ENCODE measurements at regions not wholly inside any gene's neighbourhood (a gene's known extent, or its start where the extent isn't known, plus 50 kb on each side); places are given as distances from the start of the nearest gene placed in this dataset.
A peak's percentile ranks its signal among the peaks of the same experiment; 100 is the strongest.

DNA sequence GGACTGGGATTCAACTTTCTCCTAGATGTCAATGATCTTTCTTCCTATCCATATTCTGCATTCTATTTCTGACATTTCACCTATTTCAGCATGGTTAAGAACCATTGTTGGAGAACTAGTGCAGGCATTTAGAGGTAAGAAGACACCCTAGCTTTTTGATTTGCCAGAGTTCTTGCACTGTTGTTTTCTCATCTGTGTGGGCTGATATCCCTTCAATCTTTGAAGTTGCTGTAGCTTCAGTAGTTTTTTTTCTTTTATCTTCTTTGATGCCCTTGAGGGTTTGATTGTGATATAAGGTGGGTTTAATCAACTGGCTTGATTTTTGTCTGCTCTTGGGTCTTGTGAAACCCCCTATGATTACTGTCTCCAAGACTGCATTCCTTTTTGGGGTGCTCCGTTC lies 502.1 kb downstream of the ETS1 start:
- DNase-seq (ENCODE audit: low read depth) = no peak

DNA sequence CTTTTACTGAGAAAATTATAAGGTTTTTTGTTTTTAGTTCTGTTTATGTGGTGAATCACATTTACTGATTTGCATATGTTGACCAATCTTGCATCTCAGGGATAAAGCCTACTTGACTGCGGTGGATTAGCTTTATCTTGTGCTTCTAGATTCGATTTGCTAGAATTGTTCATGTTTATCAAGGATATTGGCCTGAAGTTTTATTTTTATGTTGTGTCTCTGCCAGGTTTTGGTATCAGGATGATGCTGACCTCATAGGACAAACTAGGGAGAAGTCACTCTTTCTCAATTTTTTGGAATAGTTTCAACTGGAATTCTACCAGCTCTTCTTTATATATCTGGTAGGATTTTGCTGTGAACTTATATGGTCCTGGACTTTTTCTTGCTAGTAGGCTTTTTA lies 504.8 kb downstream of the ETS1 start:
- no peak for DNase-seq (ENCODE audit: low read depth)

DNA sequence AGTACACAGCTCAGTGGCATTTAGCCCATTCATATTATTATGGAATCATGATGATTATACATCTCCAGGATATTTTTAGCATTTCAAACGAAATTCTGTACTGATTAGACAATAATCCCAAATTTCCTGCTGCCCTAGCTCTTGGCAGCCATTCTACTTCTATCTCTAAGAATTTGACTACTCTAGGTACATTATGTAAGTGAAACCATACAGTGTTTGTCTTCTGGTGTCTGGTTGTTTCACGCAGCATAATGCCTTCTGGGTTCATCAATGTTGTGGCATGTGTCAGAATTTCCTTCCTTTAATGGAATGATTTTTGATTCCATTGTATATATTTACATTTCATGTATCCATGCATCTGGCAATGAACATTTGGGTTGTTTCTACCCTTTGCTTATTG lies 517.7 kb downstream of the ETS1 start:
- no peak for DNase-seq (ENCODE audit: low read depth)

DNA sequence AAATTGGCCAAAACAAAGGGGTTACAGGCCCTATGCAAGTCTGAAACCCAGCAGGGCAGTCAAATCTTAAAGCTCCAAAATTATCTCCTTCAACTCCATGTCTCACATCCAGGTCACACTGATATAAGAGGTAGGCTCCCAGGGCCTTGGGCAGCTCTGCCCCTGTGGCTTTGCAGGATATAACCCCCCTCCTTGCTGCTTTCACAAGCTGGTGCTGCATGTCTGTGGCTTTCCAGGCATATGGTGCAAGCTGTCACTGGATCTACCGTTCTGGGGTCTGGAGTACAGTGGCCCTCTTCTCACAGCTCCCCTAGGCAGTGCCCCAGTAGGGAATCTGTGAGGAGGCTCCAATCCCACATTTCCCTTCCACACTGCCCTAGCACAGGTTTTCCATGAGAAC lies 519.6 kb downstream of the ETS1 start:
- no peak for DNase-seq (ENCODE audit: low read depth)

DNA sequence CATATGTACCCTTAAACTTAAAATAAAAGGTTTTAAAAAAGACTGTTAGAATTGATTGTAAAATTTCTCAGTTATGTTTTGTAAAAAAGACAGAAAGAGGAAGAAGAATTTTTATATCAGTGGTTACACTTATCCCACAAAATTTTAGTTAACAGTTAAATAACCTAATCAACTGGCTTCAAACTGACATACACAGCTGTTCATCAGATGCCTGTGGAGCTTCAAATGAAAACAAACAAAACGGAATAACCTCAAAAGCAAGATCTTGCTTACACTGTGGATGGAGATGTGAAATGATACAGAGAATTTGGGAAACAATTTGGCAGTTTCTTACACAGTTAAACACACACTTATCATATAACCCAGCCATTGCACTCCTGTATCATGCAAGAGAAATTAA lies 521.0 kb downstream of the ETS1 start:
- DNase-seq (ENCODE audit: low read depth) = no peak

DNA sequence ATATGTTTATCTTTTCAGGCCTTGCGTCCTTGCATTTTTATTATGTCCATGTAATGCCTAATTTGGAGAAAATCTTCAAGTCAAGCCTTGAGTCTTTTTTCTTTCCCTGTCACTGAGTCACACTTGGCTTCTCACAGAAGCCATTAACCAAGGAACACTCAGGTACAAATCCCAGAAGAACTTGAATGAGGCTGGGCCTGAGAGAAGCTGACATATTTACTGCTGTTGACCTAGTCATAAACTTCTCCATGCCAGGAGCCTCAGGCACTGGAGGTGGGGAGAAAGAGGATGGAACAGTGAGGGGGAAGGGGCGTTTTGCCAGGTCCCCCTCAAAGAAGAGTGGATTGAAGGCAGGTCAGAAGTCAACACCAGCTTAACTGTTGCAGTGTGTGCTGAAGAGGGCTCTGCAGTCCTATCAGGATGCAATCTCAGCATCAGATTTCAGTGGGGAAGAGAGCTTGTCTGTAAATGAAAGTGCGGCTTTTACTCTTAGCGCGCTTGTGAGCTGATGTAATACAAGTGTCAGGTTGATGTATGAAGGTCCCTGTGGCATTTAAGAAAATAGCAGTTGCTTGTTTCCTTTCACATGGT lies 526.0 kb downstream of the ETS1 start:
- DNase-seq (ENCODE audit: low read depth) = no peak

DNA sequence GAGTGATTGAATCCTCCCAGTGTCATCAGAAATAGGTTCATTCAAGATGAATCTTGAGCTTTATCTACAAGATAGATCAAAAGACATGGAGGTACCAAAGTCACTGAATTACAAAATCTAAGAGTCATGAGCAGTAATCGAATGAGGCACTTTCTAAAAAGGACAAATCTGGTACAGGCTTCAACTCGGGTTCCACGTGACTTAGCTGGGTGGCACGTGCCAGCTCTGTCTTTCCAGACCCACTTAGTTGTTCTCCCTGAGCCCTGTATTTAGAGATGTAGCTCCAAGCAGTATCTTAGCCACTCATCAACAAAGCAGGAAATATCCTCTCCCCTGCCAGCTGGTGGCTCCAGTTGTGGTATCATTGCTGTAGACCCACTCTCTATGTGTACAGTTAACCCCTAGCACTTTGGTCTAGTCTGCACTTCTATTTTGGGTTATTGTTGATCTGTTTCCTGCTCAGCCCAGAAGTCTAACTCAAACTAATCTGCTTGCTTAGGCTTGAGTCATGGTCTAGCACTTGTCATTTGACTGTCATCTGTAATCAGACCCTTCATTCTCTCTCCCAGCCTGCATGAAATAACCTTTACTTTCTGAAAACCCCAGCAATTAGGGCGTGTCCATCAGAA lies 528.7 kb downstream of the ETS1 start:
- DNase-seq (ENCODE audit: low read depth) = no peak

DNA sequence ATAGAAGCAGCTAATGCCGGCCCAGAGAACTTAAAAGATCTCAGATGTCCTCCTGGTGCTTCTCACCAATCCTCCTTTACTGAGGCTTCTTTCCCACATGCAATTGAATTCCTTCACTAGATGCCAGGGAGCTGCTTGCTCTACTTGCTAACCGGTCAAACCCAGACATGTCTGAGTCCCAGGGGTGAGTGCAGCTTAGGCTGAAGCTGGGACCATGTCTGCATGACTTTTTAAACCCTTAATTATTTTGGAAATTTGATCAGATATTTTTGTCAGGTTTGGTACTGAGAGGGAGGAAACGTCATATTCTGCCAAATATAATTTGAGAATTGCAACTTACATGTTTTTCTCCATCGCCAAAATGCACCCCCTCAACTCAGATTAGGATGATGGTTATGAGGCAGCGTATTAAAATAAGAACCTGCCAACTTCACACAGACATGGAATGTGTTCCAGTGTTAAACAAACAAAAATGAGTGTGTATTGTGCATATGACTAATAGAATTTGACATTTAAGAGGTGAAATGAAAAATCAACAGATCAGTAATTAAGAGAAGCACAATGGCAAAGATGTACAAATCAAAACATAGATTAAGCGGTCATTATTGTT lies 529.5 kb downstream of the ETS1 start:
- DNase-seq (ENCODE audit: low read depth) = no peak

DNA sequence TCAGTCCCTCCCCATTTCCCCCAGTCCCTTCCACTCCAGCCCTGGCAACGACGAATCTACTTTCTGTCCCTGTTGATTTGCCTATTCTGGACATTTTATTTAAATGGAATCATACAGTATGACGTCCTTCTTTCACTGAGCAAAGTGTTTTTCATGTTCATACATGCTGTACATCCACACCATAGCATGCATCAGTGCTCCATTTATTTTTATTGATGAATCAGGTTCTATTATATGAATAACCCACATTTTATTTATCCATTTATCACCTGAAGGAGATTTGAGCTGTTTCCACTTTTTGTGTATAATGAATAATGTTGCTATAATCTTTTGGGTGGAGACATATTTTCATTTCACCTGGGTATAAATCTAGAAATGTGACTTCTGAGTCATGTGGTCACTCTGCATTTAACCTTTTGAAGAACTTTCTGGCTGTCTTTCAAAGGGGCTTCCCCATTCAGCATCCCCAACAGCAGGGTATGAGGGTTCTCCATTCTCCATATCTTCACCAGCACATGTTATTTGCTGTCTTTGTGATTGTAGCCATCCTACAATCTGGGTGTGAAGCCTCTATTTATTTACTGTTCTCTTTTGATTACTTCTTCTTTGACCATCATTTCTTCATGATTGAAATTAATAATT lies 531.7 kb downstream of the ETS1 start:
- no peak for DNase-seq (ENCODE audit: low read depth)

DNA sequence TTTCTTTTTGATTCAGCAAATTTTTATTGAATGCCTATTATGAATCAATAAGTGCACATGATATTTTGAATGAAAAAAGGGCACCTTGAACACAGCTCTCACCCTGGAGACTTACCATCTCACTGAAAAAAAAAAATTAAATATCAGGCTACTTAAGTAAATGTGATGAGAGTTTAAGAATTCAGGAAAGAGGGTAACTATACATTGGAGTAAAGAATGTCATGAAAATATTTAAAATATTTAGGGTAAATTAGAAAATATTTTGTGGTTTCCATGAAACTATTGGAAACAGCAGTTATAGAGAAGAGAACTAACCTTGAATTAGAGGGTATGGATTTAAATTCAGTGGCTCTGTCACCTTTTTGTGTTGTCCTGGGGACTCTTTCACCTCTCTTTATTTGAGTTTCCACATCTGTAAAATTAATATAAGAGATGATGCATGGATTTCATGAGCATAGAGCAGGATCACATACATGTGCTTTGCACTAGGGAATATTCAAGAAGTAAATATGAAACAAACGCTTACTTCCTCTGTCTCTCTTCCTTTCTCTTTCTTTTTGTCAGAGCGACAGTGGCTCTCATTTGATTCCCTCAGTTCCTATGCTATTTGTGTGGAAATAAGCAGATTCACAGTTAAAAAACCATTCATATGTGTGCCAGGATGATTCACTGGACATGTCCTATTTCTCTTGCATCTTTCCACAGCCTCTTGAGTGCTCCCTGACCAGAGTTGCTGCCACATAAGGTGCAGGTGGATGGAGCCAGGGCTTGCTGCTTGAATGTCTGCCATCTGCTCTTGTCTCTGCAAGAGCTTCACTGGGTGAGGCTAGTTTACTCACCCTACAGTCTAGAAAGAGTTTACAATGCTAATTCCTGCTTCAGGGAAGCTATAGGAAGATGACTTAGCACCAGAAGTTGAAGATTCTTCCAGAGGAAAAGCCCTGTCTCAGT lies 533.1 kb downstream of the ETS1 start:
- DNase-seq (ENCODE audit: low read depth) = no peak

DNA sequence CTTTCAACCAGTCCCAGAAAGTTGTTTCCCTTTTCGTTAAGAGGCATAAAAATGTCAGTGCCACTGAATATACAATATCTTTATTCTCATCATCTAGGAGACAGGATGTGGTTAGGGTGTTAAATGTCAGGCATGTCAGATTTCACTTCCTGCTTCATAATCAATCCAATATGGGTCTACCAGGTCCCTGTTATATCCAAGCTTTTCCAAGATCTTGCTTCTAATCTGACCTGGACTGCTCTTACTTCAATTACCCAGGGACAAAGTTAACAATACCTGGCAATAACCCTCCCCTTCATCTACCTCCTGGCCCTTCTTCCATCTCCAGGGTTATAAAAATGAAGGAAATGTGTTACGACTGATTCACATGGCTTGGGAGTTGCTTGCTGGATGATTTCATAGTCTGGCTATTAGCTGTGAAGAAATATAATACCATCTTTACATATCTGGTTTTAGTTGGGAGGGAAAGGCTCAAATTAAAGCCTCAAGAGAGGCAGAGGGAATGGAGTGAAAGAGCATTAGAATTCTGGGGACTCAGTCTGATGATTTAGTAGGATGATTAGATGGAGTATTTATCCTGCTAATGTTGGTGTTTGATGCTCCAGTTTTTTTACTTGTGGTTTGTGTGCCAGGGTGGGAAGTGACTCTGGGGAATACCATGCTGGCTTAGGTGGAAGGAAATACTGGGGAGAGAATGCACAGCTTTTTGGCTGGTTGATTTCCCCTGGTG lies 534.3 kb downstream of the ETS1 start:
- no peak for DNase-seq (ENCODE audit: low read depth)

DNA sequence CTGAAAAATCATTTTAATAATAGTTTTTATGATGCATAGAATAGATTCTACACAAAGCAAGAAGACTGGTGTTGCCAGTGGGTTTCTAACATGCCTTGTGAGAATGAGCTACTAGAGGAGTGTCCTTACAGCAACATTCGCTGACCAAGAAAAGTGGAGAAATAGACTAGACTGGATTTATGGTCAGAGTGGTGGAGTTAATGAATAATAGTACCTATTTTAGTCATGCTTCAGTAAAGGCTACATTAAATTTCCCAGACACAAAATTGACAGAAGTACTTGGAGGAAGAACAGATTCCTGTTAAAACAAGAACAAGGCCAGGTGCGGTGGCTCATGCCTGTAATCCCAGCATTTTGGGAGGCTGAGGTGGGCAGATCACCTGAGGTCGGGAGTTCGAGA lies 539.2 kb downstream of the ETS1 start:
- no peak for DNase-seq (ENCODE audit: low read depth)

DNA sequence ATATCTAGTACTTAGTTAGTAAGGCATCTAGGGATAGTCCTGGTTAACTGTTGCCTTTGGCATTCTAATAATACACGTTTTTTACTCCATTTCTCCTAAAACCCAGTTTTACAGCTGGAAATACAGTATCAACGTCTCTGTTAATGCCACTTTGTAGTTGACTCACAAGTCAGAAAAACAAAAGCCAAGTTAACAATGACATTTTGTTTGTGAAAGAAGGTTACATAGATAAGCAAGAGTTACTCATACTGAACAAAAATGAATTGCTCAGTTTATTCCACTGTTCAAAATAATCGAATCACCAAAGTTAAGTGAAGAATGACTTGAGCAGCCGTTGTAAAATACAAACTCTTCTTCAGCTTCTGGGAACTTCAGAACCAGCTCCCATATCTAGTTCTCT lies 540.3 kb downstream of the ETS1 start:
- DNase-seq (ENCODE audit: low read depth) = no peak

DNA sequence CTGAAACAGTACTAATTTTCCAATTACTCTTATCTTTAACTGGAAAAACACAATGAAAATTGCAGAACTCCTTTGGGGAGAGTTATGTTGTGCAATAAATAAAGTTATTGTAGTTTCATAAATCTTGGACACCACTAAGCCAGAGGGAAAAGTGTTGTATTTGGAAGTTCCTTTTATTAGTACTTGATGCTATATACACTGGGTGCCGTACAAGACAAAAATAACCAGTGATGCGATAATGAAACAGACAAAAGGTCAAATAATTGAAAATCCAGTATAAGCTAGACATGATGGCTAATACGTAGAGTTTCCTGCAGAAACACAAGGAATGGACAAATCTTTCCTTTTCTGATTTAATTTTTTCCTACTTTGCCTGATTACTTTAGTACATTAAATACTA lies 541.1 kb downstream of the ETS1 start:
- DNase-seq (ENCODE audit: low read depth) = no peak

DNA sequence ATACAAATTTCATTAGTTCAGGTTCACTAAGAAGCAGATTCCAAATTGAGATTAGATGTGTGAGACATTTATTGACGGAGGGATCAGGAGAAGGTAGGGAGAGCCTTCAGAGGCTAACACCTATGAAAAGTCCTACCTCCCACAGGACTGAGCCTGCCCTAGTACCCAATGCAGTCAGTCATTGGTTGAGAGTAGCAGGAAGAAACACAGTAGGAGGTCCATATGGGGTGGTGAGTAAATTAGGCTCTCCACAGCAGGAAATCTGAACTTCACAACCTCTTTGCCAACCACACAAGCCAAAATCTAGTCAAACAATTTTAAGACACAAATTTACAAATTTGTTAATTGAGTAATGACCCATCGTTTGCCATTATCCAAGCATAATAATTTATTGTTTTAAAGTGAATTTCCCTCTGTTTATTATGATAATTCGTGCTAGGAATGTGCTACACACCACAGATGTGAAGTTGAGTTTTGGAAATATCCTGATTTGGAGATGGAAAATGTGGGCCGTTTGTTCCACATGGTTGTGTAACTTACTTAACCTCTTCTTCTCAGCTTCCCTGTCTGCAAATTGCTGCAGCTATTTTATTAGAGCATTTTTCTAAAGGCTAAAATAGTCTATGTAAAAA lies 542.1 kb downstream of the ETS1 start:
- no peak for DNase-seq (ENCODE audit: low read depth)

DNA sequence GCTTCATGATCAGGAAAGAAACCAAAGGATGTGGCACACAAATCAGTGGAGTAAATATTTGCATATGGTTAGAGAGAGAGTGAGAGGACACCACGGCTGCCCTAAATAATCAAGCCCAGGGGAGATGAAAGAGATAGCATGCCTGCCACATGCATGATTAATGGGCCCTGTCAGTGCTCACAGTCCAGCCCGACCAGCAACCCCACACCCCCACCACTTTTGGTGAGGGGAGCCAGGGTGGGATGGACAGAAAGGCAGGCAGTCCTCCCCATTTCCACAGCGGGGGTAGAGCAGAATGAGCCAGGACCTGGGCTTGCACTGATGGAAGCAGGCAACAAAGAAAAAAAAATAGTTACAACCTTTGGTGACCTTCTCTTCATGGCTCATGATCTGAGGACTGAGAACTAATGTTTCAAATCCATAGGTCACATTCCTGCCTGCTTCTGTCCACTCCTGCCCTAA lies 545.0 kb downstream of the ETS1 start:
- DNase-seq (ENCODE audit: low read depth) = no peak

DNA sequence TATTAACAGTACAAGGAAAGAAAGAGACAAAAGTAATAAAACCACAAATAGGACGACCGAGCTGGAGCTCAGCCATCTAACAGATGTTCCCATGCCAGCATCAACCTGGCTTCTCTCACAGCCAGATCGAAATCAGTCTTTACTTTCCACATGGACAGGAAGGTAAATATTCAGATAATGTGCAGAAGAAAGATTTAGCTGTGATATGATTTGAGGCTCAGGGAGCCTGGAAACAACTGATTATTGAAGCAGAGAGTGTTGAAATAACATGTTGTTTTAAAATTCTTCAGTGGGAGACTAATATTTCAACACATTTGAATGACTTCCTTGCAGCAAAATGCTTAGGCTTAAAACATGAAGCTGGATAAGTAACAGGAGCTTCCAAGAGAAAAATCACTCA lies 546.8 kb downstream of the ETS1 start:
- no peak for DNase-seq (ENCODE audit: low read depth)

DNA sequence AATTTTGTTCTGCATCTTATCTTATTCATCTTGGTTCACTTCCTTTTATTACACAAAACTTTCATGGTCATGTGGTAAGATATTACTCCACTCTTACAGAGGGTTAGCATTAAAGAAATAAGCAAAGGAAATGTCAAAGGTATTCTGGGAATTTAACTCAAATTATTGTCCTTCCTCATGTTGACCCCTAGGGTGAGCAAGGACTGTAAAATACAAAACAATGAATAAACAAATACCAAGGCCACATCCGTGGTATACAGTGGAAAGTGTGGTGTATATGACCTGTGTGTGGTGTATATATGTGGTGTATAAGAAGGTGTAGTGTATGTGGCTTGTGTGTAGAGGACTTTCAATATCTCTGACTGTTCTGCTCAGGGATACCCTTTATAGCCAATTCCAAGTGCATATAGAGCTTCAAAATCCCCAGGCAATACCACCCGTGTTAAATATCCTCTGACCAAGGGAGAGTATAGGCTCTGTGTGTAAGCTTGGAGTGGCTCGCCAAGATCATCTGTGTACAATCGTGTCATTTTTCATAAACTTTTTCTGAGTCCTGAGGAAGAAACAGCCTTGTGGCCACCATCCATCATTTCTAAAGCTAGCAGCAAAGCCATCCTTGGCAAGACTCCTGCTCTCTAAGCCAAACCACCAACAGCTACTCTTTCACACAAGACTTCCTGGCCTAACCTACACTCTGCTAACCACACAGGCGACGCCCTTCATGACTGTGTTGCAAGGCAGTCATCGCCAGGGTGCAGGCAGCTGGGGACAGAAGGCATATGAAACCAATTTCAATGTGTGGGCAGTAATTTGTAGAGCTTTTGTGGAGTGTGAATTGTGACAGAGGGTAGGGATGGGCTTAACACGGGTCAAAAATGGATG lies 548.0 kb downstream of the ETS1 start:
- peak; percentile 62 for DNase-seq (ENCODE audit: low read depth)

DNA sequence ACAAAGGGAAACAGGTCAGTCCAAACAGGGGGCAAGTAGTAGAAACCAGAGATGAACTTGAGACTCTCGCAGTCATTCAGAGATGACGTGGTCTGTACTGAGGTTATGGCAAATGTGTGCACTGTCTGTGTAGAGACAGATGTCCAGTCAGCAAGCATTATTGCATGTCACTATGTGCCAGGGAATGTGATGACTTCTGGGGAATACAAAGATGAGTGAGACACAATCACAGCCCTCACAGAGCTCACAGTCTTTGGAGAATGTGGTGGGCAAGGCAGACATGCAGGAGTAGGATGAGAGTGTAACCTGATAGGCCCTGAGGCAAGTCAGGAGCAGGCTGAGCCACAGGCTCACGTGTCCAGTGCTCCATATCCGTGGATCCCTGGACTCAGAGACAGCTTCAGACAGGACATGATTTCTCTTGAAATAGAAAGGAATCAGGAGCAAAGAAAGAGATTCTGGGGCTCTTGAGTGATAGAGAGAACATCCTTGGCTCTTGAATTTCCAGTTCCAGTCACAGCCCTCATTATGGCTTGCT lies 550.7 kb downstream of the ETS1 start:
- no peak for DNase-seq (ENCODE audit: low read depth)

DNA sequence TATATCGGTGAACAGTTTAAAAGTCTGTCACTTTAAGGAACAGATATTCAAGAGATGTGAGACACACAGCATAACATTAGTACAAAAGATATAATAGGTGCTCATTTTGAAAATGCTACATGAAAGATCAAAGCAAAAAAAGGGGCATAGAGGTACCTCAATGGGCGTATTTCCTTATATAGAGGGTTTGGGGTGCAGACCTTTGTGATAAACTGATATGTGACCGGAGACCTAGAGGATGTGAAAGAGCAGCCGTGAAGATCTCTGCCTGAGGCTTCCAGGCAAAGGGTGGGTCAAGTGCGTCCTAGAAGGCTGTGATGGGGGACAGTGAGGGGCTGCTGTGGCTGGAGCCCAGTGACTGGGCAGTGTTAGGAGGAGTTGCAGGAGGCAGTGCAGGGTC lies 551.4 kb downstream of the ETS1 start:
- no peak for DNase-seq (ENCODE audit: low read depth)

Data from activated T-cell treated with anti-CD3 and anti-CD28 coated beads for 1 hour (primary cell).